ENCODE measurements at regions not wholly inside any gene's neighbourhood (a gene's known extent, or its start where the extent isn't known, plus 50 kb on each side); places are given as distances from the start of the nearest gene placed in this dataset.

DNA sequence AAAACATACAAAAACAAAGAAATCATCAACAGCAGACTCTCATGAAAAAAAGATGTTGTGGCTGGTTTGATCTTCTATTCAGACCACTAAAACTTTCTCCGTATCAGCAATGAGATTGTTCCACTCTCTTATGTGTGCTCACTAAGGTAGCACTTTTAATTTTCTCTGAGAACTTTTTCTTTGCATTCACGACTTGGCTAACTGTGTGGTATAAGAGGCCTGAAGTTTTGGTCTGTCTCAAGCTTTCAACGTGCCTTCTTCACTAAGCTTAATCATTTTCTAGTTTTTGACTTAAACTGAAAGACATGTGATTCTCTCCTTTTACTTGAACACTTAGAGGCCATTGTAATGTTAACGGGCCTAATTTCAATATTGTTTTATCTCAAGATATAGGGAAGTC is 1231.6 kb downstream of the SORCS3 start:
- TF ChIP-seq POLR2A (IDR thresholded peaks at IDR 0.05; ENCODE audit: low read depth, low read length) (no peak), RCOR1 (IDR thresholded peaks at IDR 0.05; ENCODE audit: insufficient replicate concordance, low read length) (no peak), NFE2L2 (IDR thresholded peaks at IDR 0.05; ENCODE audit: low read depth, low read length) (no peak), RAD21 (IDR thresholded peaks at IDR 0.05; ENCODE audit: low read length) (no peak), MXI1 (IDR thresholded peaks at IDR 0.05; ENCODE audit: borderline replicate concordance, low read depth, low read length) (no peak), SMC3 (IDR thresholded peaks at IDR 0.05; ENCODE audit: low read depth, low read length) (no peak), MAFK (IDR thresholded peaks at IDR 0.05; ENCODE audit: low read depth, low read length) (no peak), MAZ (IDR thresholded peaks at IDR 0.05; ENCODE audit: borderline replicate concordance, low read depth, low read length) (no peak), RFX5 (IDR thresholded peaks at IDR 0.05; ENCODE audit: low read depth, low read length) (no peak), CEBPB (IDR thresholded peaks at IDR 0.05; ENCODE audit: low read depth, low read length) (no peak)
- TF ChIP-seq, protein P1, sequence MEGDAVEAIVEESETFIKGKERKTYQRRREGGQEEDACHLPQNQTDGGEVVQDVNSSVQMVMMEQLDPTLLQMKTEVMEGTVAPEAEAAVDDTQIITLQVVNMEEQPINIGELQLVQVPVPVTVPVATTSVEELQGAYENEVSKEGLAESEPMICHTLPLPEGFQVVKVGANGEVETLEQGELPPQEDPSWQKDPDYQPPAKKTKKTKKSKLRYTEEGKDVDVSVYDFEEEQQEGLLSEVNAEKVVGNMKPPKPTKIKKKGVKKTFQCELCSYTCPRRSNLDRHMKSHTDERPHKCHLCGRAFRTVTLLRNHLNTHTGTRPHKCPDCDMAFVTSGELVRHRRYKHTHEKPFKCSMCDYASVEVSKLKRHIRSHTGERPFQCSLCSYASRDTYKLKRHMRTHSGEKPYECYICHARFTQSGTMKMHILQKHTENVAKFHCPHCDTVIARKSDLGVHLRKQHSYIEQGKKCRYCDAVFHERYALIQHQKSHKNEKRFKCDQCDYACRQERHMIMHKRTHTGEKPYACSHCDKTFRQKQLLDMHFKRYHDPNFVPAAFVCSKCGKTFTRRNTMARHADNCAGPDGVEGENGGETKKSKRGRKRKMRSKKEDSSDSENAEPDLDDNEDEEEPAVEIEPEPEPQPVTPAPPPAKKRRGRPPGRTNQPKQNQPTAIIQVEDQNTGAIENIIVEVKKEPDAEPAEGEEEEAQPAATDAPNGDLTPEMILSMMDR (conservative IDR thresholded peaks at IDR 0.05; ENCODE audit: low read depth, low read length) = no peak
- TF ChIP-seq, protein P2, sequence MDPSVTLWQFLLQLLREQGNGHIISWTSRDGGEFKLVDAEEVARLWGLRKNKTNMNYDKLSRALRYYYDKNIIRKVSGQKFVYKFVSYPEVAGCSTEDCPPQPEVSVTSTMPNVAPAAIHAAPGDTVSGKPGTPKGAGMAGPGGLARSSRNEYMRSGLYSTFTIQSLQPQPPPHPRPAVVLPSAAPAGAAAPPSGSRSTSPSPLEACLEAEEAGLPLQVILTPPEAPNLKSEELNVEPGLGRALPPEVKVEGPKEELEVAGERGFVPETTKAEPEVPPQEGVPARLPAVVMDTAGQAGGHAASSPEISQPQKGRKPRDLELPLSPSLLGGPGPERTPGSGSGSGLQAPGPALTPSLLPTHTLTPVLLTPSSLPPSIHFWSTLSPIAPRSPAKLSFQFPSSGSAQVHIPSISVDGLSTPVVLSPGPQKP (IDR thresholded peaks at IDR 0.05; ENCODE audit: borderline replicate concordance, low read depth, low read length) = no peak
